MM.1S (cell line): ENCODE measurements at regions not wholly inside any gene's neighbourhood (a gene's known extent, or its start where the extent isn't known, plus 50 kb on each side); places are given as distances from the start of the nearest gene placed in this dataset.
"Not testable (repeated sequence)": the region's sequence is repeated elsewhere in the genome, so short reads cannot be mapped to it uniquely, and the experiment has no call there.

Experiments used
- DNase-seq: peaks from one replicate; pipeline ENCODE4 v3.0.0-alpha.2; 2015
- H2AFZ ChIP-seq: fragments of 300-600 bp; sonication (generic); 2 replicates; pipeline ENCODE4 v1.6.0; 2016; ENCODE audit warnings: antibody characterized with exemption, low read length
- H3F3A ChIP-seq: fragments of 300-600 bp; sonication (generic); 2 replicates; pipeline ENCODE4 v1.6.1; 2016; ENCODE audit warnings: mild to moderate bottlenecking, antibody characterized with exemption, low read length, moderate library complexity, mixed read lengths; ENCODE audit not compliant: insufficient read depth
- H3K27ac ChIP-seq: fragments of 300-600 bp; sonication (generic); 2 replicates; pipeline ENCODE4 v1.5.1; 2016; ENCODE audit warnings: mild to moderate bottlenecking, low read length
- H3K27me3 ChIP-seq: fragments of 300-600 bp; sonication (generic); replicated peaks from 2 replicates; pipeline ENCODE4 v1.6.0; 2016; ENCODE audit warnings: low read length; ENCODE audit not compliant: insufficient read depth
- H3K36me3 ChIP-seq: fragments of 300-600 bp; sonication (generic); replicated peaks from 2 replicates; pipeline ENCODE4 v1.6.1; 2016; ENCODE audit warnings: mild to moderate bottlenecking, low read length, mixed read lengths; ENCODE audit not compliant: insufficient read depth
- H3K4me1 ChIP-seq: fragments of 300-600 bp; sonication (generic); 2 replicates; pipeline ENCODE4 v1.6.1; 2016; ENCODE audit warnings: low read length, mixed read lengths
- H3K4me2 ChIP-seq: fragments of 300-600 bp; sonication (generic); 2 replicates; pipeline ENCODE4 v1.6.0; 2016; ENCODE audit warnings: low read depth, low read length
- H3K4me3 ChIP-seq: fragments of 300-600 bp; sonication (generic); 2 replicates; pipeline ENCODE4 v1.5.1; 2016; ENCODE audit warnings: low read length, mixed read lengths
- H3K79me2 ChIP-seq: fragments of 300-600 bp; sonication (generic); 2 replicates; pipeline ENCODE4 v1.6.1; 2016; ENCODE audit warnings: mixed run types, low read length, mixed read lengths
- H3K9ac ChIP-seq: fragments of 300-600 bp; sonication (generic); 2 replicates; pipeline ENCODE4 v1.6.1; 2016; ENCODE audit warnings: low read length, mixed read lengths
- H3K9me2 ChIP-seq: fragments of 300-600 bp; sonication (generic); replicated peaks from 2 replicates; pipeline ENCODE4 v1.6.1; 2016; ENCODE audit warnings: mild to moderate bottlenecking, low read length, mixed read lengths; ENCODE audit not compliant: insufficient read depth
- H3K9me3 ChIP-seq: fragments of 300-600 bp; sonication (generic); replicated peaks from 2 replicates; pipeline ENCODE4 v1.6.1; 2016; ENCODE audit warnings: mild to moderate bottlenecking, low read length, mixed read lengths; ENCODE audit not compliant: insufficient read depth
- H4K20me1 ChIP-seq: fragments of 300-600 bp; sonication (generic); 2 replicates; pipeline ENCODE4 v1.6.1; 2016; ENCODE audit warnings: mild to moderate bottlenecking, low read length, moderate library complexity, mixed read lengths; ENCODE audit not compliant: insufficient read depth
- CTCF ChIP-seq: fragments of 300-600 bp; sonication (generic); IDR thresholded peaks from 2 replicates; pipeline ENCODE4 v1.5.1; 2016; ENCODE audit warnings: antibody characterized with exemption, low read length, mixed read lengths
- EZH2 ChIP-seq: fragments of 300-600 bp; sonication (generic); optimal IDR thresholded peaks from 2 replicates; pipeline ENCODE3; 2017; ENCODE audit warnings: low read depth, mild to moderate bottlenecking, antibody characterized with exemption, low read length, mixed read lengths
- EZH2phosphoT487 ChIP-seq: fragments of 300-600 bp; sonication (generic); IDR thresholded peaks from 2 replicates; pipeline ENCODE4 v1.6.1; 2018; ENCODE audit warnings: antibody characterized with exemption, low read length

DNA sequence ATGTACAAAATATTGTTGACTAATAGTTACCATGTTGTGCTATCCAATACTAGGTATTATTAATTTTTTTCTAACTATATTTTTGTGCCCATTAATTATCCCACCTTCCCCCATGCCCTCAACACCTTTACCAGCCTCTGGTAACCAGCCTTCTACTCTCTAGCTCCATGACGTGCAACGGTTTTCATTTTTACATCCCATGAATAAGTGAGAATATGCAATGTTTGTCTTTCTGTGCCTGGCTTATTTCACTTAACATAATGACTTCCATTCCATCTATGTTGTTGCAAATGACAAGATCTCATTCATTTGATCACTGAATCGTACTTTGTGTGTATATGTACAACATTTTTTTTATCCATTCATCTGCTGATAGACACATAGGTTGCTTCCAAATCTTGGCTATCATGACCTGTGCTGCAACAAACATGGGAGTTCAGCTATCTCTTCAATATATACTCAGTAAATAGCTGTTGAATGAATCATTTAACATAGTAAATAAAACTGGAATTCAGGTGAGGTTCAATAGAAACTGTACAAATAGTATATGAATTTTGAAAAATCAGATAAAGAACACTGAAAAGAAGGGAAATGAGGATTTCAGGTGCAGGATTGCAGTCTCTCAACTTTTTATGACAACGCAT is 509.0 kb upstream of the MIR17HG start:
- DNase-seq: no peak
- H3K4me1 ChIP-seq: no peaks in the 10 kb centered on the region
- no peaks in the 10 kb centered on the region for H3K9me3 ChIP-seq
- TF ChIP-seq EZH2phosphoT487: no peak
- TF ChIP-seq EZH2: no peak
- no peak for TF ChIP-seq CTCF
- H3K4me2 ChIP-seq: no peak overlapping the region
- no peaks in the 10 kb centered on the region for H3K27me3 ChIP-seq
- H3K9ac ChIP-seq: no peak overlapping the region
- no peaks in the 10 kb centered on the region for H3K36me3 ChIP-seq
- no peaks in the 10 kb centered on the region for H4K20me1 ChIP-seq
- H2AFZ ChIP-seq: no peak overlapping the region
- H3F3A ChIP-seq: no peaks in the 10 kb centered on the region
- no peaks in the 10 kb centered on the region for H3K9me2 ChIP-seq
- H3K79me2 ChIP-seq: no peaks in the 10 kb centered on the region
- H3K4me3 ChIP-seq: no peak overlapping the region
- H3K27ac ChIP-seq: no peak overlapping the region

- no peak for DNase-seq
- H3F3A ChIP-seq: no peaks in the 10 kb centered on the region
- no peaks in the 10 kb centered on the region for H3K9me2 ChIP-seq
- H2AFZ ChIP-seq: no peak overlapping the region
- no peaks in the 10 kb centered on the region for H3K9me3 ChIP-seq
- no peak overlapping the region for H3K4me3 ChIP-seq
- TF ChIP-seq EZH2phosphoT487: no peak
- TF ChIP-seq CTCF: no peak
- TF ChIP-seq EZH2: no peak
- no peaks in the 10 kb centered on the region for H3K27me3 ChIP-seq
- no peak overlapping the region for H3K4me2 ChIP-seq
- no peaks in the 10 kb centered on the region for H3K4me1 ChIP-seq
- no peak overlapping the region for H3K9ac ChIP-seq
- H4K20me1 ChIP-seq: no peaks in the 10 kb centered on the region
- H3K27ac ChIP-seq: no peak overlapping the region
- H3K36me3 ChIP-seq: no peaks in the 10 kb centered on the region
- no peaks in the 10 kb centered on the region for H3K79me2 ChIP-seq
These were observed 508.4 kb upstream of the MIR17HG start for GRCh38 chr13:90839061-90839460.

GRCh38 chr13:90846936-90847335 is 500.6 kb upstream of the MIR17HG start:
- no peak overlapping the region for H3K4me2 ChIP-seq
- TF ChIP-seq EZH2 (no peak), EZH2phosphoT487 (no peak), CTCF (no peak)
- H3K9ac ChIP-seq: no peak overlapping the region
- H3K27me3 ChIP-seq: no peaks in the 10 kb centered on the region
- H2AFZ ChIP-seq: no peak overlapping the region
- H3F3A ChIP-seq: no peaks in the 10 kb centered on the region
- no peaks in the 10 kb centered on the region for H3K36me3 ChIP-seq
- H3K4me1 ChIP-seq: no peaks in the 10 kb centered on the region
- H3K4me3 ChIP-seq: no peak overlapping the region
- no peaks in the 10 kb centered on the region for H3K9me2 ChIP-seq
- no peaks in the 10 kb centered on the region for H3K9me3 ChIP-seq
- H3K79me2 ChIP-seq: no peaks in the 10 kb centered on the region
- H3K27ac ChIP-seq: no peak overlapping the region
- no peaks in the 10 kb centered on the region for H4K20me1 ChIP-seq
- no peak for DNase-seq

DNA sequence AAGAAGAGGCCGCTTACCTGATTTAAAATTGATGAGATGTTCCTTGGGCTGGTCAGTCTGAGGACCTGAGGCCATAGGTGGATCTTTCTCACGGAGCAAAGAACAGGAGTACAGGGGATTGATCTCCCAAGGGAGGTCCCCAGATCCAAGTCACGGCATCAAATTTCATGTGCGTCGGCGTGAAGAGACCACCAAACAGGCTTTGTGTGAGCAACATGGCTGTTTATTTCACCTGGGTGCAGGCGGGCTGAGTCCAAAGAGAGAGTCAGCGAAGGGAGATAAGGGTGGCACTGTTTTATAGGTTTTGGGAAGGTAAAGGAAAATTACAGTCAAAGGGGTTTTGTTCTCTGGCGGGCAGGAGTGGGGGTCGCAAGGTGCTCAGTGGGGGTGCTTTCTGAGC is 493.8 kb upstream of the MIR17HG start:
- not testable (repeated sequence) for H3K36me3 ChIP-seq, H4K20me1 ChIP-seq, H3K9me2 ChIP-seq, H3K79me2 ChIP-seq, DNase-seq, H2AFZ ChIP-seq, H3K27ac ChIP-seq, H3K4me3 ChIP-seq, H3K9ac ChIP-seq, H3K4me1 ChIP-seq, H3F3A ChIP-seq, H3K4me2 ChIP-seq, H3K9me3 ChIP-seq, H3K27me3 ChIP-seq
